ENCODE measurements at regions not wholly inside any gene's neighbourhood (a gene's known extent, or its start where the extent isn't known, plus 50 kb on each side); places are given as distances from the start of the nearest gene placed in this dataset.
"Not testable (repeated sequence)": the region's sequence is repeated elsewhere in the genome, so short reads cannot be mapped to it uniquely, and the experiment has no call there.

GRCh38 chr10:90032519-90032918, 331.1 kb downstream of the KIF20B start:
- ChIA-PET CTCF (no interaction called here), POLR2A (no interaction called here)
- Histone ChIP-seq H3K27me3 (ENCODE audit: control insufficient read depth, insufficient read depth, low read length) (no peaks in the 10 kb centered on the region), H3K4me3 (ENCODE audit: low read depth in 2 of 2, low read length in 2 of 2) (no peak overlapping the region), H3K27ac (ENCODE audit: low read length) (no peak overlapping the region), H3K4me1 (ENCODE audit: control insufficient read depth, insufficient read depth, low read length) (no peaks in the 10 kb centered on the region), H3K36me3 (ENCODE audit: control insufficient read depth, insufficient read depth, low read length) (no peaks in the 10 kb centered on the region), H3K9me3 (ENCODE audit: control insufficient read depth, insufficient read depth, low read depth, low read length) (no peaks in the 10 kb centered on the region)
- no TSS peak for BruUV-seq (replicated peaks)
- no peak for DNase-seq (ENCODE audit: low read depth, low spot score)
- ATAC-seq, result no peak
- intact Hi-C loops (cut with micrococcal nuclease; ENCODE audit: unreplicated experiment) (no loop called here), in situ Hi-C loops (cut with HindIII; ENCODE audit: low pct_unique_long_range_greater_than_20kb, low sequenced_read_pairs) (no loop called here)
- TF ChIP-seq REST (IDR thresholded peaks at IDR 0.05; ENCODE audit: insufficient read depth in 1 of 2, low read depth in 2 of 2, low read length in 1 of 2) (no peak), CTCF (IDR thresholded peaks at IDR 0.05) (no peak), TCF7L2 (IDR thresholded peaks at IDR 0.05; ENCODE audit: low read depth, low read length) (no peak), POLR2AphosphoS5 (IDR thresholded peaks at IDR 0.05; ENCODE audit: low read depth, low read length) (no peak), SIN3A (IDR thresholded peaks at IDR 0.05; ENCODE audit: borderline replicate concordance, insufficient read depth, low read depth, low read length) (no peak)

- H3K4me3 ChIP-seq (ENCODE audit: low read depth in 2 of 2, low read length in 2 of 2); CTCF ChIA-PET; H3K4me1 ChIP-seq (ENCODE audit: control insufficient read depth, insufficient read depth, low read length); intact Hi-C loops (cut with micrococcal nuclease; ENCODE audit: unreplicated experiment); in situ Hi-C loops (cut with HindIII; ENCODE audit: low pct_unique_long_range_greater_than_20kb, low sequenced_read_pairs); POLR2A ChIA-PET; H3K9me3 ChIP-seq (ENCODE audit: control insufficient read depth, insufficient read depth, low read depth, low read length); ATAC-seq; DNase-seq (ENCODE audit: low read depth, low spot score); H3K27ac ChIP-seq (ENCODE audit: low read length); BruUV-seq (replicated peaks); H3K27me3 ChIP-seq (ENCODE audit: control insufficient read depth, insufficient read depth, low read length); H3K36me3 ChIP-seq (ENCODE audit: control insufficient read depth, insufficient read depth, low read length): not testable (repeated sequence)
These were observed 333.5 kb downstream of the KIF20B start for GRCh38 chr10:90034862-90035261.

GRCh38 chr10:90041585-90041984, 340.2 kb downstream of the KIF20B start:
- Histone ChIP-seq H3K9me3 (ENCODE audit: control insufficient read depth, insufficient read depth, low read depth, low read length) (no peaks in the 10 kb centered on the region), H3K36me3 (ENCODE audit: control insufficient read depth, insufficient read depth, low read length) (no peaks in the 10 kb centered on the region), H3K27me3 (ENCODE audit: control insufficient read depth, insufficient read depth, low read length) (no peaks in the 10 kb centered on the region), H3K4me3 (ENCODE audit: low read depth in 2 of 2, low read length in 2 of 2) (no peak overlapping the region), H3K27ac (ENCODE audit: low read length) (no peak overlapping the region), H3K4me1 (ENCODE audit: control insufficient read depth, insufficient read depth, low read length) (no peaks in the 10 kb centered on the region)
- DNase-seq (ENCODE audit: low read depth, low spot score) (no peak), ATAC-seq (no peak)
- in situ Hi-C loops (cut with HindIII; ENCODE audit: low pct_unique_long_range_greater_than_20kb, low sequenced_read_pairs) (no loop called here), intact Hi-C loops (cut with micrococcal nuclease; ENCODE audit: unreplicated experiment) (no loop called here)
- no peak for TF ChIP-seq CTCF (IDR thresholded peaks at IDR 0.05)
- TF ChIP-seq TCF7L2 (IDR thresholded peaks at IDR 0.05; ENCODE audit: low read depth, low read length), result no peak
- TF ChIP-seq REST (IDR thresholded peaks at IDR 0.05; ENCODE audit: insufficient read depth in 1 of 2, low read depth in 2 of 2, low read length in 1 of 2), result no peak
- no peak for TF ChIP-seq SIN3A (IDR thresholded peaks at IDR 0.05; ENCODE audit: borderline replicate concordance, insufficient read depth, low read depth, low read length)
- TF ChIP-seq POLR2AphosphoS5 (IDR thresholded peaks at IDR 0.05; ENCODE audit: low read depth, low read length), result no peak
- ChIA-PET CTCF (no interaction called here), POLR2A (no interaction called here)
- no TSS peak for BruUV-seq (replicated peaks)

Data from Panc1 (cell line).